ENCODE measurements at regions not wholly inside any gene's neighbourhood (a gene's known extent, or its start where the extent isn't known, plus 50 kb on each side); places are given as distances from the start of the nearest gene placed in this dataset.

DNA sequence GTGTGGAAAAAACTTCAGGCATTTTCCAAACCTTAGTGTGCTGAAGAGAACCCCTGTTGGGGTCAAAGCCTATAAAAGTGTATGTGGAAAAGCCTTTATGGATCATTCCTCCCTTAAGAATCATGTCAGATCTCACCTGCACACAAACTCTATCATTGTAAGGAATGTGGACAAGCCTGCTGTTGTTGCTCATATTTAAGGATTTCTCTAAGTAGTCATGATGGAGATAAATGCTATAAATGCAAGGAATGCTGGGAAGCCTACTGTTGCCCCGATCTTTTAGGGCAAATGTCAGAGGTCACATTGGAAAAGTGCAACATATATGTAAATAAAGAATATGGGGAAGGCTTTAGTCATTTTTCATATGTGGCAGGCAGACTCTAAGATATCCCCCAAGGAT is 129.5 kb downstream of the ICOS start:
- Histone ChIP-seq H3K4me3 (ENCODE audit: control insufficient read depth in 2 of 3, extremely low read depth in 1 of 3, insufficient read depth in 2 of 3, low read depth in 1 of 3, low read length in 3 of 3) (no peak overlapping the region), H2AFZ (ENCODE audit: control insufficient read depth, low read length) (no peak overlapping the region), H3K9me3 (ENCODE audit: control insufficient read depth, low read depth, low read length) (no peaks in the 10 kb centered on the region), H3K9me1 (ENCODE audit: control insufficient read depth, extremely low read depth, insufficient read depth, low read length) (no peaks in the 10 kb centered on the region), H3K4me1 (ENCODE audit: control insufficient read depth, extremely low read depth, insufficient read depth, low read length) (peaks cover 6% of the 10 kb centered on the region), H3K27ac (ENCODE audit: control insufficient read depth, insufficient read depth, low read length) (no peak overlapping the region), H3K27me3 (ENCODE audit: control insufficient read depth, extremely low read depth, insufficient read depth, low read length) (peaks cover 4% of the 10 kb centered on the region), H4K20me1 (ENCODE audit: control insufficient read depth, extremely low read depth, insufficient read depth, low read length) (no peaks in the 10 kb centered on the region), H3K36me3 (ENCODE audit: control insufficient read depth in 2 of 2, extremely low read depth in 1 of 2, insufficient read depth in 2 of 2, low read length in 2 of 2) (no peaks in the 10 kb centered on the region), H3K79me2 (ENCODE audit: control insufficient read depth, insufficient read depth, low read length) (no peaks in the 10 kb centered on the region), H3K4me2 (ENCODE audit: control insufficient read depth, extremely low read depth, insufficient read depth, low read depth, low read length) (no peak overlapping the region), H3K9ac (ENCODE audit: control insufficient read depth, extremely low read depth, insufficient read depth, low read length) (no peak overlapping the region)
- dilution Hi-C loops (cut with MboI; ENCODE audit: extremely low pct_ligation_motif_present, low sequenced_read_pairs) = no loop called here
- FAIRE-seq = no peak
- no peak for DNase-seq (ENCODE audit: low read depth, low spot score)
- TF ChIP-seq, protein P1, sequence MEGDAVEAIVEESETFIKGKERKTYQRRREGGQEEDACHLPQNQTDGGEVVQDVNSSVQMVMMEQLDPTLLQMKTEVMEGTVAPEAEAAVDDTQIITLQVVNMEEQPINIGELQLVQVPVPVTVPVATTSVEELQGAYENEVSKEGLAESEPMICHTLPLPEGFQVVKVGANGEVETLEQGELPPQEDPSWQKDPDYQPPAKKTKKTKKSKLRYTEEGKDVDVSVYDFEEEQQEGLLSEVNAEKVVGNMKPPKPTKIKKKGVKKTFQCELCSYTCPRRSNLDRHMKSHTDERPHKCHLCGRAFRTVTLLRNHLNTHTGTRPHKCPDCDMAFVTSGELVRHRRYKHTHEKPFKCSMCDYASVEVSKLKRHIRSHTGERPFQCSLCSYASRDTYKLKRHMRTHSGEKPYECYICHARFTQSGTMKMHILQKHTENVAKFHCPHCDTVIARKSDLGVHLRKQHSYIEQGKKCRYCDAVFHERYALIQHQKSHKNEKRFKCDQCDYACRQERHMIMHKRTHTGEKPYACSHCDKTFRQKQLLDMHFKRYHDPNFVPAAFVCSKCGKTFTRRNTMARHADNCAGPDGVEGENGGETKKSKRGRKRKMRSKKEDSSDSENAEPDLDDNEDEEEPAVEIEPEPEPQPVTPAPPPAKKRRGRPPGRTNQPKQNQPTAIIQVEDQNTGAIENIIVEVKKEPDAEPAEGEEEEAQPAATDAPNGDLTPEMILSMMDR (optimal IDR thresholded peaks at IDR 0.05 in 1 of 3, IDR thresholded peaks at IDR 0.05 in 1 of 3, conservative IDR thresholded peaks at IDR 0.05 in 1 of 3; ENCODE audit: extremely low read depth in 1 of 3, insufficient read depth in 2 of 3, low read length in 3 of 3) = no peak
- TF ChIP-seq EZH2 (IDR thresholded peaks at IDR 0.05; ENCODE audit: low read length) = no peak

DNA sequence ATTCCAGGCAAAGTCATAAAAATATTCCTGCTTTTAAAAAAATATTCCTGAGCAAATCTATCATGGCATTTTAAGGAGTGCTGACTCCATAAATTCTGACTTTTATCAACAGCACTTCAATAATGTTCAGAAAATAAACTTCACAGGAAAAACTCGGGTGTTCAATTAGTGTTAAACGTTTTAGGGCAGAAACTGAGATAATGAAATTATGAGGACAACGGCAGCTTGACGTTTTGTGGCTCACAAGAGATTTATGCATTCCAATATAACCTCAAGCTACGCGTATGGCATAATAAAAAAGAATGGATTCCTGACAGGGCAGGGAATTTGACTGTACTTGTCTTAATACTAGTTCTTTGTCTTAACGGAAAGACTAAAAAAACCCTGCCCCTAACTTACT is 133.2 kb downstream of the ICOS start:
- DNase-seq (ENCODE audit: low read depth, low spot score) (no peak), FAIRE-seq (no peak)
- H4K20me1 ChIP-seq (ENCODE audit: control insufficient read depth, extremely low read depth, insufficient read depth, low read length) = no peaks in the 10 kb centered on the region
- peak overlapping the region; percentile 14 for H3K4me2 ChIP-seq (ENCODE audit: control insufficient read depth, extremely low read depth, insufficient read depth, low read depth, low read length)
- no peaks in the 10 kb centered on the region for H3K9me1 ChIP-seq (ENCODE audit: control insufficient read depth, extremely low read depth, insufficient read depth, low read length)
- peaks cover 4% of the 10 kb centered on the region for H3K27me3 ChIP-seq (ENCODE audit: control insufficient read depth, extremely low read depth, insufficient read depth, low read length)
- no peak overlapping the region for H3K9ac ChIP-seq (ENCODE audit: control insufficient read depth, extremely low read depth, insufficient read depth, low read length)
- no peak for TF ChIP-seq EZH2 (IDR thresholded peaks at IDR 0.05; ENCODE audit: low read length)
- TF ChIP-seq, protein P1 (optimal IDR thresholded peaks at IDR 0.05 in 1 of 3, IDR thresholded peaks at IDR 0.05 in 1 of 3, conservative IDR thresholded peaks at IDR 0.05 in 1 of 3; ENCODE audit: extremely low read depth in 1 of 3, insufficient read depth in 2 of 3, low read length in 3 of 3) = no peak
- peaks cover 6% of the 10 kb centered on the region for H3K4me1 ChIP-seq (ENCODE audit: control insufficient read depth, extremely low read depth, insufficient read depth, low read length)
- H3K27ac ChIP-seq (ENCODE audit: control insufficient read depth, insufficient read depth, low read length) = no peak overlapping the region
- peak overlapping the region; percentile 29 for H2AFZ ChIP-seq (ENCODE audit: control insufficient read depth, low read length)
- dilution Hi-C loops (cut with MboI; ENCODE audit: extremely low pct_ligation_motif_present, low sequenced_read_pairs) = no loop called here
- H3K9me3 ChIP-seq (ENCODE audit: control insufficient read depth, low read depth, low read length) = no peaks in the 10 kb centered on the region
- H3K4me3 ChIP-seq (ENCODE audit: control insufficient read depth in 2 of 3, extremely low read depth in 1 of 3, insufficient read depth in 2 of 3, low read depth in 1 of 3, low read length in 3 of 3) = no peak overlapping the region
- H3K79me2 ChIP-seq (ENCODE audit: control insufficient read depth, insufficient read depth, low read length) = no peaks in the 10 kb centered on the region
- no peaks in the 10 kb centered on the region for H3K36me3 ChIP-seq (ENCODE audit: control insufficient read depth in 2 of 2, extremely low read depth in 1 of 2, insufficient read depth in 2 of 2, low read length in 2 of 2)

All from keratinocyte (primary cell).